GM23248 (cell line): ENCODE measurements at regions not wholly inside any gene's neighbourhood (a gene's known extent, or its start where the extent isn't known, plus 50 kb on each side); places are given as distances from the start of the nearest gene placed in this dataset.
A peak's percentile ranks its signal among the peaks of the same experiment; 100 is the strongest.
"Not testable (repeated sequence)": the region's sequence is repeated elsewhere in the genome, so short reads cannot be mapped to it uniquely, and the experiment has no call there.

Experiments
- DNase-seq: peaks from one replicate; pipeline ENCODE4 v3.0.0-alpha.2; 2015
- H2AFZ ChIP-seq: fragments of 200-600 bp; sonication (generic); 2 replicates; pipeline ENCODE4 v1.6.1; 2016; ENCODE audit warnings: antibody characterized with exemption
- H3F3A ChIP-seq: fragments of 200-600 bp; sonication (generic); 2 replicates; pipeline ENCODE4 v1.6.1; 2016; ENCODE audit warnings: mild to moderate bottlenecking, antibody characterized with exemption, mixed run types; ENCODE audit not compliant: insufficient read depth
- H3K27ac ChIP-seq: fragments of 200-600 bp; sonication (generic); 2 replicates; pipeline ENCODE4 v1.5.1; 2016; ENCODE audit warnings: mild to moderate bottlenecking
- H3K27me3 ChIP-seq: fragments of 200-600 bp; sonication (generic); replicated peaks from 2 replicates; pipeline ENCODE4 v1.6.1; 2016; ENCODE audit warnings: mild to moderate bottlenecking; ENCODE audit not compliant: insufficient read depth
- H3K36me3 ChIP-seq: fragments of 200-600 bp; sonication (generic); 2 replicates; pipeline ENCODE4 v1.6.1; 2016; ENCODE audit warnings: low read depth, mild to moderate bottlenecking
- H3K4me1 ChIP-seq: fragments of 200-600 bp; sonication (generic); 2 replicates; pipeline ENCODE4 v1.6.1; 2016; ENCODE audit warnings: mild to moderate bottlenecking; ENCODE audit not compliant: insufficient read depth
- H3K4me2 ChIP-seq: fragments of 200-600 bp; sonication (generic); one replicate; pipeline ENCODE4 v1.6.1; 2016; ENCODE audit warnings: mild to moderate bottlenecking; ENCODE audit not compliant: unreplicated experiment
- H3K4me3 ChIP-seq: fragments of 200-600 bp; sonication (generic); 2 replicates; pipeline ENCODE4 v1.5.1; 2016; ENCODE audit warnings: mild to moderate bottlenecking
- H3K79me2 ChIP-seq: fragments of 200-600 bp; sonication (generic); 2 replicates; pipeline ENCODE4 v1.6.1; 2016; ENCODE audit warnings: mild to moderate bottlenecking; ENCODE audit not compliant: insufficient read depth
- H3K9ac ChIP-seq: fragments of 200-600 bp; sonication (generic); 2 replicates; pipeline ENCODE4 v1.6.1; 2016; ENCODE audit warnings: mild to moderate bottlenecking
- H3K9me2 ChIP-seq: fragments of 200-600 bp; sonication (generic); 2 replicates; pipeline ENCODE4 v1.6.1; 2016; ENCODE audit warnings: mixed run types, mild to moderate bottlenecking, moderate library complexity; ENCODE audit not compliant: insufficient read depth
- H3K9me3 ChIP-seq: fragments of 200-600 bp; sonication (generic); one replicate; pipeline ENCODE4 v1.6.1; 2017; ENCODE audit warnings: low read depth
- H4K20me1 ChIP-seq: fragments of 200-600 bp; sonication (generic); 2 replicates; pipeline ENCODE4 v1.6.0; 2016; ENCODE audit not compliant: insufficient read depth
- EZH2 ChIP-seq: fragments of 200-600 bp; sonication (generic); IDR thresholded peaks from 2 replicates; pipeline ENCODE4 v1.6.1; 2018; ENCODE audit warnings: antibody characterized with exemption, mild to moderate bottlenecking; ENCODE audit not compliant: insufficient read depth, poor library complexity, severe bottlenecking
- EZH2phosphoT487 ChIP-seq: fragments of 200-600 bp; sonication (generic); IDR thresholded peaks from 2 replicates; pipeline ENCODE4 v1.6.1; 2018; ENCODE audit warnings: antibody characterized with exemption, moderate library complexity, mild to moderate bottlenecking, low read depth; ENCODE audit not compliant: insufficient read depth
- WGBS, 2 experiments: methylation state at CpG; one replicate each; pipeline ENCODE4 v1.1.6; 2015 to 2017; ENCODE audit warnings: low lambda C conversion rate in 2 of 2, low coverage in 1 of 2; ENCODE audit errors: missing lambda C conversion rate in 2 of 2; 5-methylcytosine and 5-hydroxymethylcytosine counted together
- in situ Hi-C: fragments of 300-500 bp; cut with MboI; formaldehyde crosslinking; loops from 2 replicates; pipeline ENCODE4 v1.15.0; 2020

DNA sequence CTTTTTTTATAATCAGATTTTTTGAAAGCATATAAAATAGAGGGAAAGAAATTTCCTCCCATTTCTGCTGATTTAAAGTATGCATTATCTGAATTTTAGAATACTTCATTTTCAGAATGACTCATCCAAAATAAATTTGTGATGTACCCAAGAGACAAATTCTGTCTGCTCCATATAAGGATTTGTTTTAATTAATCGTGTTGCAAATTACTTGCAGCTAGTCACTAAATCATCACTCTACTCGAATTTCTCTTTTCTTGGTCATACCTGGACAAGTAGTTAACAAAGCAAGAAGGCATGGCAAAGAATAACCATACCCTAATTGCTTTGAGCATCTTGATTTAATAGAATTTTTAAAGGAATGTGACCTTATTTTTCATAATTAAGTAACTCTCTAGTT is 284.1 kb upstream of the GRAMD2B start:
- no peak overlapping the region for H3K27ac ChIP-seq
- in situ Hi-C loops = no loop called here
- DNase-seq = peak; percentile 25

DNA sequence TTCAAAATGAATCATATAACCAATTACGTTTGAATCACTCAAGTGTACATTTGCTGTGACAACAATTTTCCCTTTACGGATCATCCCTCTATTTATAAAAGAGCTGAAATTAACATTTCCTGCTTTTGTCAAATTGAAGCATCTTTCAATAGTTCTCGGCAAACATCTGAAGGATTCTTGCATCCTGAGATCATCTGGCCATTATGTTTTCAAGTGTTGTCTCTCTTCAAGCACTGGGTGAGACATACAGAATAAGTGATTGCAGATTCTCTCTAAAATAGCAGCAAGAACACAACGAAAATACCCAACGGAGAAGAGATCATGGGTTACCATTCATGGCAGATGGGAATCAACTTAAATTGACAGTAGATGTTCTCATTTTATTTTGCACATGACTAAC is 283.4 kb upstream of the GRAMD2B start:
- no peak overlapping the region for H3K9ac ChIP-seq
- no peaks in the 10 kb centered on the region for H3K27me3 ChIP-seq
- in situ Hi-C loops = no loop called here
- H3K79me2 ChIP-seq = no peaks in the 10 kb centered on the region
- peaks cover 38% of the 10 kb centered on the region for H3K4me1 ChIP-seq
- no peaks in the 10 kb centered on the region for H3K9me3 ChIP-seq
- no peaks in the 10 kb centered on the region for H3K36me3 ChIP-seq
- no peaks in the 10 kb centered on the region for H4K20me1 ChIP-seq
- H3K4me3 ChIP-seq = peak overlapping the region; percentile 35
- peaks cover 37% of the 10 kb centered on the region for H3F3A ChIP-seq
- WGBS, 2 experiments = 1 to 3% methylated on average over 5 of the region's 5 CpGs
- no peak overlapping the region for H3K27ac ChIP-seq
- H2AFZ ChIP-seq = no peak overlapping the region
- DNase-seq = peak; percentile 79
- H3K4me2 ChIP-seq = peak overlapping the region; percentile 68
- TF ChIP-seq EZH2 (no peak), EZH2phosphoT487 (no peak)
- no peaks in the 10 kb centered on the region for H3K9me2 ChIP-seq

More for the DNA sequence above, 284.1 kb upstream of the GRAMD2B start:
- Histone ChIP-seq H3K27me3 (no peaks in the 10 kb centered on the region), H3K9ac (no peak overlapping the region), H3F3A (peaks cover 37% of the 10 kb centered on the region), H3K4me1 (peaks cover 38% of the 10 kb centered on the region), H2AFZ (no peak overlapping the region), H3K4me2 (peak overlapping the region; percentile 68), H3K4me3 (peak overlapping the region; percentile 35), H3K9me2 (no peaks in the 10 kb centered on the region), H4K20me1 (no peaks in the 10 kb centered on the region), H3K79me2 (no peaks in the 10 kb centered on the region), H3K36me3 (no peaks in the 10 kb centered on the region), H3K9me3 (no peaks in the 10 kb centered on the region)
- WGBS, 2 experiments = 1 to 2% methylated on average over 2 of the region's 2 CpGs
- TF ChIP-seq EZH2phosphoT487 = no peak
- no peak for TF ChIP-seq EZH2

GRCh38 chr5:126143622-126144021 is 279.6 kb upstream of the GRAMD2B start:
- no peaks in the 10 kb centered on the region for H3K9me3 ChIP-seq
- H3K4me3 ChIP-seq = no peak overlapping the region
- H4K20me1 ChIP-seq = no peaks in the 10 kb centered on the region
- in situ Hi-C loops = no loop called here
- H3K4me1 ChIP-seq = peaks cover 24% of the 10 kb centered on the region
- no peaks in the 10 kb centered on the region for H3K9me2 ChIP-seq
- H2AFZ ChIP-seq = no peak overlapping the region
- H3K9ac ChIP-seq = no peak overlapping the region
- H3K36me3 ChIP-seq = no peaks in the 10 kb centered on the region
- no peak overlapping the region for H3K27ac ChIP-seq
- 80 to 88% methylated on average over 2 of the region's 2 CpGs for WGBS, 2 experiments
- H3K27me3 ChIP-seq = no peaks in the 10 kb centered on the region
- no peak for TF ChIP-seq EZH2phosphoT487
- TF ChIP-seq EZH2 = no peak
- DNase-seq = no peak
- H3K79me2 ChIP-seq = no peaks in the 10 kb centered on the region
- H3K4me2 ChIP-seq = no peak overlapping the region
- peaks cover 21% of the 10 kb centered on the region for H3F3A ChIP-seq

DNA sequence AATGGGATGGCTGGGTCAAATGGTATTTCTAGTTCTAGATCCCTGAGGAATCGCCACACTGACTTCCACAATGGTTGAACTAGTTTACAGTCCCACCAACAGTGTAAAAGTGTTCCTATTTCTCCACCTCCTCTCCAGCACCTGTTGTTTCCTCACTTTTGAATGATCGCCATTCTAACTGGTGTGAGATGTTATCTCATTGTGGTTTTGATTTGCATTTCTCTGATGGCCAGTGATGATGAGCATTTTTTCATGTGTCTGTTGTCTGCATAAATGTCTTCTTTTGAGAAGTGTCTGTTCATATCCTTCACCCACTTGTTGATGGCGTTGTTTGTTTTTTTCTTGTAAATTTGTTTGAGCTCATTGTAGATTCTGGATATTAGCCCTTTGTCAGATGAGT is 272.9 kb upstream of the GRAMD2B start:
- H3K36me3 ChIP-seq, H3K79me2 ChIP-seq, H3K4me3 ChIP-seq, H3K9me2 ChIP-seq, H4K20me1 ChIP-seq, H3K27ac ChIP-seq, H3F3A ChIP-seq, H3K9ac ChIP-seq, H3K9me3 ChIP-seq, H3K4me1 ChIP-seq, H3K27me3 ChIP-seq, in situ Hi-C loops, H3K4me2 ChIP-seq, H2AFZ ChIP-seq, DNase-seq: not testable (repeated sequence)
- 72 to 78% methylated on average over 3 of the region's 3 CpGs for WGBS, 2 experiments

GRCh38 chr5:126155298-126155697 is 267.9 kb upstream of the GRAMD2B start:
- H3K27me3 ChIP-seq, H4K20me1 ChIP-seq, H3K4me1 ChIP-seq, H3K9ac ChIP-seq, H3K9me2 ChIP-seq, in situ Hi-C loops, H2AFZ ChIP-seq, DNase-seq, H3K4me2 ChIP-seq, H3K9me3 ChIP-seq, H3K27ac ChIP-seq, H3K36me3 ChIP-seq, H3K4me3 ChIP-seq, H3K79me2 ChIP-seq, H3F3A ChIP-seq: not testable (repeated sequence)
- WGBS, 2 experiments = 79% methylated on average over 12 of the region's 12 CpGs
